HL-60 (cell line): ENCODE measurements at regions not wholly inside any gene's neighbourhood (a gene's known extent, or its start where the extent isn't known, plus 50 kb on each side); places are given as distances from the start of the nearest gene placed in this dataset.

Experiments used
- DNase-seq, 2 experiments: peaks; one replicate each; pipeline ENCODE4 v3.0.0-alpha.2; 2010 to 2020; ENCODE audit warnings: low read depth in 1 of 2, low spot score in 1 of 2
- H3K27ac ChIP-seq: fragments of 250-450 bp; sonication (Bioruptor Pico); replicated peaks from 2 replicates; pipeline ENCODE4 v1.5.1; 2020; ENCODE audit warnings: mild to moderate bottlenecking, moderate library complexity
- H3K27me3 ChIP-seq: fragments of 250-450 bp; sonication (Bioruptor Pico); 2 replicates; pipeline ENCODE4 v1.5.1; 2021; ENCODE audit warnings: mild to moderate bottlenecking, moderate library complexity; ENCODE audit not compliant: insufficient read depth, poor library complexity, severe bottlenecking
- H3K4me3 ChIP-seq: replicated peaks from 2 replicates; pipeline ENCODE4 v1.5.1; 2011; ENCODE audit warnings: mild to moderate bottlenecking, control low read depth, low read length; ENCODE audit not compliant: insufficient read depth
- CTCF ChIP-seq: IDR thresholded peaks from one replicate; pipeline ENCODE4 v1.5.1; 2011; ENCODE audit warnings: low read length, control low read depth, inconsistent platforms; ENCODE audit not compliant: insufficient read depth
- GABPA ChIP-seq: IDR thresholded peaks from 2 replicates; pipeline ENCODE4 v1.6.1; 2012; ENCODE audit warnings: low read depth
- POLR2AphosphoS5 ChIP-seq: IDR thresholded peaks from 2 replicates; pipeline ENCODE4 v1.6.1; 2012; ENCODE audit warnings: low read depth
- REST ChIP-seq: IDR thresholded peaks from 2 replicates; pipeline ENCODE4 v1.6.1; 2012; ENCODE audit warnings: low read depth; ENCODE audit not compliant: insufficient replicate concordance
- SPI1 ChIP-seq: IDR thresholded peaks from 2 replicates; pipeline ENCODE4 v1.6.1; 2012; ENCODE audit warnings: low read depth, mild to moderate bottlenecking, borderline replicate concordance

GRCh38 chr6:85261271-85261670 is 188.6 kb upstream of the NT5E start:
- TF ChIP-seq GABPA (no peak), POLR2AphosphoS5 (no peak), REST (no peak), CTCF (no peak), SPI1 (no peak)
- no peak overlapping the region for H3K4me3 ChIP-seq
- DNase-seq, result no peak
- peaks cover 3% of the 10 kb centered on the region for H3K27me3 ChIP-seq
- H3K27ac ChIP-seq, result no peak overlapping the region

GRCh38 chr6:85255661-85256060 is 194.2 kb upstream of the NT5E start:
- TF ChIP-seq GABPA, result no peak
- no peak for TF ChIP-seq SPI1
- TF ChIP-seq REST, result no peak
- TF ChIP-seq CTCF, result no peak
- TF ChIP-seq POLR2AphosphoS5, result no peak
- Histone ChIP-seq H3K27ac (no peak overlapping the region), H3K27me3 (peaks cover 4% of the 10 kb centered on the region), H3K4me3 (no peak overlapping the region)
- no peak for DNase-seq

- Histone ChIP-seq H3K4me3 (no peak overlapping the region), H3K27me3 (peaks cover 2% of the 10 kb centered on the region), H3K27ac (no peak overlapping the region)
- TF ChIP-seq SPI1, result no peak
- no peak for TF ChIP-seq POLR2AphosphoS5
- no peak for TF ChIP-seq CTCF
- no peak for DNase-seq
These were observed 197.3 kb upstream of the NT5E start for GRCh38 chr6:85252552-85252951.

- TF ChIP-seq GABPA, result no peak
- no peak for TF ChIP-seq SPI1
- TF ChIP-seq CTCF, result no peak
- TF ChIP-seq REST, result no peak
- no peak for TF ChIP-seq POLR2AphosphoS5
- Histone ChIP-seq H3K27me3 (peaks cover 2% of the 10 kb centered on the region), H3K27ac (no peak overlapping the region), H3K4me3 (no peak overlapping the region)
- no peak for DNase-seq
These were observed 197.8 kb upstream of the NT5E start for GRCh38 chr6:85252085-85252484.
